ENCODE measurements at regions not wholly inside any gene's neighbourhood (a gene's known extent, or its start where the extent isn't known, plus 50 kb on each side); places are given as distances from the start of the nearest gene placed in this dataset.

- TF ChIP-seq AHDC1 (CRISPR knock-in tag; IDR thresholded peaks at IDR 0.05; ENCODE audit: borderline replicate concordance), result no peak; the same call in 1 of the 2 replicates
- TF ChIP-seq ZNF354B (CRISPR knock-in tag; IDR thresholded peaks at IDR 0.05), result no peak
- no peak for TF ChIP-seq SNAPC5 (CRISPR knock-in tag; IDR thresholded peaks at IDR 0.05; ENCODE audit: borderline replicate concordance)
- TF ChIP-seq NFE2L2 (IDR thresholded peaks at IDR 0.05; ENCODE audit: low read length), result no peak
- TF ChIP-seq NBN (conservative IDR thresholded peaks at IDR 0.05), result no peak
- TF ChIP-seq HCFC1 (IDR thresholded peaks at IDR 0.05; ENCODE audit: low read depth, low read length), result peak; percentile 84
- TF ChIP-seq BRD4 (CRISPR knock-in tag; IDR thresholded peaks at IDR 0.05), result peak; percentile 63; the same call in 1 of the 2 replicates
- TF ChIP-seq TEAD2 (CRISPR knock-in tag; IDR thresholded peaks at IDR 0.05), result no peak
- TF ChIP-seq CREB1 (IDR thresholded peaks at IDR 0.05), result peak; percentile 100
- TF ChIP-seq CREB1 (CRISPR knock-in tag; IDR thresholded peaks at IDR 0.05), result peak; percentile 100
- TF ChIP-seq ARID4A (CRISPR knock-in tag; IDR thresholded peaks at IDR 0.05; ENCODE audit: borderline replicate concordance), result peak; percentile 88
- peak; percentile 83; the same call in 1 of the 2 replicates for TF ChIP-seq E2F5 (CRISPR knock-in tag; conservative IDR thresholded peaks at IDR 0.05)
- TF ChIP-seq YEATS2 (CRISPR knock-in tag; IDR thresholded peaks at IDR 0.05; ENCODE audit: borderline replicate concordance), result peak; percentile 93
- TF ChIP-seq PHF20 (CRISPR knock-in tag; IDR thresholded peaks at IDR 0.05), result peak; percentile 97
- TF ChIP-seq IKZF1 (IDR thresholded peaks at IDR 0.05), result no peak
- 0 out of 2 replicates have a peak, but pooled peaks have one; percentile 37 for TF ChIP-seq HBP1 (CRISPR knock-in tag; IDR thresholded peaks at IDR 0.05; ENCODE audit: low read depth)
- TF ChIP-seq HES4 (CRISPR knock-in tag; IDR thresholded peaks at IDR 0.05; ENCODE audit: borderline replicate concordance), result no peak
- TF ChIP-seq HMG20B (CRISPR knock-in tag; conservative IDR thresholded peaks at IDR 0.05), result no peak
- TF ChIP-seq GATAD2A (CRISPR knock-in tag; IDR thresholded peaks at IDR 0.05), result peak; percentile 31; the same call in 1 of the 2 replicates
Observed at GRCh38 chr1:9428601-9429341, 110.5 kb upstream of the SLC25A33 start (continued).
